IMR-90 (cell line): ENCODE measurements at regions not wholly inside any gene's neighbourhood (a gene's known extent, or its start where the extent isn't known, plus 50 kb on each side); places are given as distances from the start of the nearest gene placed in this dataset.

Experiments
- ATAC-seq: fragments of 200-7000 bp; cut with Tn5 transposase; 2 replicates; pipeline ENCODE4 v1.9.1; 2020; ENCODE audit warnings: low read depth, mild to moderate bottlenecking, moderate library complexity
- BruUV-seq: library from RNA; stranded (reverse); fragments of 400-500 nt; replicated peaks from 2 replicates; lab custom pipeline; 2021; lab: Mats Ljungman, UMichigan
- CTCF ChIA-PET: fragments of 300-600 bp; formaldehyde crosslinking; extraction: SDS; loops from one replicate; lab custom pipeline; 2021; ENCODE audit warnings: antibody characterized with exemption; lab: Yijun Ruan, JAX
- POLR2A ChIA-PET: fragments of 300-600 bp; sonication (Branson Sonifier 250); formaldehyde crosslinking; loops from one replicate; lab custom pipeline; 2022; ENCODE audit warnings: antibody characterized with exemption; ENCODE audit not compliant: unreplicated experiment; lab: Charles Lee
- DNase-seq: peaks from one replicate; pipeline ENCODE4 v3.0.0; 2013
- H2AFZ ChIP-seq: replicated peaks from 2 replicates; pipeline ENCODE3; 2013; ENCODE audit warnings: low read length, mild to moderate bottlenecking; ENCODE audit not compliant: poor library complexity
- H2AK5ac ChIP-seq: 2 replicates; pipeline ENCODE4 v1.6.1; 2013; ENCODE audit warnings: low read depth, low read length, inconsistent platforms
- H2AK9ac ChIP-seq: replicated peaks from 2 replicates; pipeline ENCODE3; 2013; ENCODE audit warnings: mild to moderate bottlenecking, low read depth, low read length, moderate library complexity; ENCODE audit not compliant: poor library complexity
- H2BK120ac ChIP-seq: 2 replicates; pipeline ENCODE4 v1.6.1; 2013; ENCODE audit warnings: low read depth, low read length, inconsistent platforms
- H2BK15ac ChIP-seq: 3 replicates; pipeline ENCODE4 v1.6.1; 2013; ENCODE audit warnings: low read depth, low read length, inconsistent platforms
- H2BK20ac ChIP-seq: 2 replicates; pipeline ENCODE4 v1.6.1; 2013; ENCODE audit warnings: low read depth, mild to moderate bottlenecking, inconsistent platforms, low read length, moderate library complexity
- H2BK5ac ChIP-seq: 2 replicates; pipeline ENCODE4 v1.6.1; 2013; ENCODE audit warnings: mild to moderate bottlenecking, low read depth, low read length, inconsistent platforms; ENCODE audit not compliant: poor library complexity, severe bottlenecking
- H3K14ac ChIP-seq: replicated peaks from 2 replicates; pipeline ENCODE4 v1.6.1; 2013; ENCODE audit warnings: low read depth, low read length, inconsistent platforms
- H3K18ac ChIP-seq: 2 replicates; pipeline ENCODE4 v1.6.1; 2013; ENCODE audit warnings: low read depth, low read length, control low read depth
- H3K23ac ChIP-seq: 2 replicates; pipeline ENCODE4 v1.6.1; 2013; ENCODE audit warnings: low read depth, low read length, inconsistent platforms
- H3K27ac ChIP-seq: 2 replicates; pipeline ENCODE4 v1.5.1; 2013; ENCODE audit warnings: mild to moderate bottlenecking, control low read depth, low read length; ENCODE audit not compliant: insufficient read depth
- H3K27me3 ChIP-seq: 2 replicates; pipeline ENCODE4 v1.6.1; 2013; ENCODE audit warnings: low read length; ENCODE audit not compliant: control insufficient read depth, insufficient read depth
- H3K36me3 ChIP-seq: 2 replicates; pipeline ENCODE4 v1.6.1; 2013; ENCODE audit warnings: low read length, mixed read lengths; ENCODE audit not compliant: control insufficient read depth, insufficient read depth
- H3K4ac ChIP-seq: 2 replicates; pipeline ENCODE4 v1.6.1; 2013; ENCODE audit warnings: low read depth, low read length, inconsistent platforms
- H3K4me1 ChIP-seq: 2 replicates; pipeline ENCODE4 v1.6.1; 2013; ENCODE audit warnings: low read length, mixed read lengths; ENCODE audit not compliant: control insufficient read depth, insufficient read depth
- H3K4me2 ChIP-seq: 2 replicates; pipeline ENCODE4 v1.6.1; 2013; ENCODE audit warnings: low read depth, mild to moderate bottlenecking, control low read depth, low read length, moderate library complexity
- H3K4me3 ChIP-seq: 2 replicates; pipeline ENCODE4 v1.5.1; 2013; ENCODE audit warnings: low read depth, mild to moderate bottlenecking, control low read depth, low read length, moderate library complexity; ENCODE audit not compliant: insufficient read depth
- H3K56ac ChIP-seq: 2 replicates; pipeline ENCODE4 v1.6.1; 2013; ENCODE audit warnings: low read length, inconsistent platforms; ENCODE audit not compliant: insufficient read depth; ENCODE audit errors: extremely low read depth
- H3K79me1 ChIP-seq, 2 experiments: 2 replicates each; pipeline ENCODE4 v1.6.1; 2013; ENCODE audit warnings: low read length in 2 of 2, inconsistent platforms in 1 of 2, low read depth in 1 of 2
- H3K9ac ChIP-seq: 2 replicates; pipeline ENCODE4 v1.6.1; 2013; ENCODE audit warnings: low read depth, low read length, control low read depth
- H3K9me1 ChIP-seq: 2 replicates; pipeline ENCODE4 v1.6.1; 2013; ENCODE audit warnings: low read length, inconsistent platforms; ENCODE audit not compliant: insufficient read depth
- H3K9me3 ChIP-seq: 2 replicates; pipeline ENCODE4 v1.6.1; 2013; ENCODE audit warnings: low read length; ENCODE audit not compliant: control insufficient read depth, insufficient read depth
- H4K20me1 ChIP-seq: 2 replicates; pipeline ENCODE4 v1.6.1; 2013; ENCODE audit warnings: low read length, inconsistent platforms; ENCODE audit not compliant: insufficient read depth
- H4K5ac ChIP-seq: 2 replicates; pipeline ENCODE4 v1.6.1; 2013; ENCODE audit warnings: mild to moderate bottlenecking, low read depth, low read length, control low read depth
- H4K8ac ChIP-seq, 2 experiments: 2 replicates each; pipeline ENCODE4 v1.6.1; 2013; ENCODE audit warnings: low read depth in 2 of 2, low read length in 2 of 2, control low read depth in 1 of 2, inconsistent platforms in 1 of 2
- H4K91ac ChIP-seq: 2 replicates; pipeline ENCODE4 v1.6.1; 2013; ENCODE audit warnings: low read depth, low read length, inconsistent platforms; ENCODE audit not compliant: insufficient read depth
- FOS ChIP-seq: fragments of 150-350 bp; IDR thresholded peaks from 2 replicates; pipeline ENCODE4 v1.6.1; 2016; ENCODE audit warnings: low read depth, low read length
- MAFK ChIP-seq: IDR thresholded peaks from 2 replicates; pipeline ENCODE4 v1.6.1; 2012; ENCODE audit warnings: low read depth, low read length, improper control_type of control experiment
- MXI1 ChIP-seq: IDR thresholded peaks from 2 replicates; pipeline ENCODE4 v1.6.1; 2012; ENCODE audit warnings: low read depth, mild to moderate bottlenecking, low read length, moderate library complexity, borderline replicate concordance
- NFE2L2 ChIP-seq: fragments of 150-350 bp; IDR thresholded peaks from 2 replicates; pipeline ENCODE4 v1.6.1; 2016; ENCODE audit warnings: low read depth, mild to moderate bottlenecking, low read length
- RAD21 ChIP-seq: IDR thresholded peaks from 2 replicates; pipeline ENCODE4 v1.6.1; 2012; ENCODE audit warnings: low read length, improper control_type of control experiment
- WGBS, 2 experiments: methylation state at CpG; one replicate each; pipeline versions ENCODE4 v1.1.5 to v1.1.7; 2013; ENCODE audit warnings: missing lambda C conversion rate in 2 of 2; ENCODE audit not compliant: insufficient read length in 1 of 2; ENCODE audit errors: extremely low coverage in 2 of 2; 5-methylcytosine and 5-hydroxymethylcytosine counted together
- dilution Hi-C: fragments of 300-500 bp; cut with HindIII; formaldehyde crosslinking; loops from one replicate; pipeline ENCODE4 v1.14.3; 2018; ENCODE audit warnings: low sequenced_read_pairs; ENCODE audit not compliant: unreplicated experiment
- in situ Hi-C: fragments of 300-500 bp; cut with MboI; formaldehyde crosslinking; loops from 3 replicates; pipeline ENCODE4 v1.14.3; 2019; ENCODE audit warnings: low sequenced_read_pairs, inconsistent platforms, mixed read lengths
- intact Hi-C: fragments of 100-400 bp; cut with micrococcal nuclease; formaldehyde crosslinking; loops from 2 replicates; pipeline ENCODE4 v1.10.0; 2022

DNA sequence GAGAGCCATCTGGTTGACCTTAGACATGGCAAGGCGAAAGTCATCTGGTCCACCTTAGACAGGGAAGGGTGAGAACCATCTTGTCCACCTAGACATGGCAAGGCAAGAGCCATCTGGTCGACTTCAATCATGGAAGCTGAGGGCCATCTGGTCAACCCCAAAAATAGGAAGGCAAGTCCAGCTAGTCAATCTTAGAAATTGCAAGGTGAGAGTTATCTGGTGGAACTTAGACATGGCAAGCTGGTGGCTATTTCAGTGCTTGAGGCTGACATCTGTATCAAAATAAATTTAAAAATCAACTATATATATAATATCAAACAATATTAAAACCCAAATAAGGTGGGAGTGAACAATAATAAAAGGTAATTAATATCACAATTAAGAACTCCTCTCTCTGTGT is 83.9 kb downstream of the ZNF726 start:
- Histone ChIP-seq H3K14ac (no peak overlapping the region), H3K56ac (no peak overlapping the region), H2BK5ac (no peak overlapping the region), H4K8ac (no peak overlapping the region), H2BK15ac (no peak overlapping the region), H3K36me3 (no peaks in the 10 kb centered on the region), H4K5ac (no peak overlapping the region), H3K27me3 (no peaks in the 10 kb centered on the region), H3K9ac (no peak overlapping the region), H3K4me1 (no peaks in the 10 kb centered on the region), H2BK20ac (no peak overlapping the region), H3K4ac (no peak overlapping the region), H3K9me1 (no peaks in the 10 kb centered on the region), H3K4me2 (no peak overlapping the region), H3K79me1 (no peaks in the 10 kb centered on the region), H3K27ac (no peak overlapping the region), H3K18ac (no peak overlapping the region), H4K91ac (no peak overlapping the region), H4K20me1 (no peaks in the 10 kb centered on the region), H3K23ac (no peak overlapping the region), H2BK120ac (no peak overlapping the region), H2AK5ac (no peak overlapping the region), H2AK9ac (no peak overlapping the region), H3K9me3 (peaks cover 50% of the 10 kb centered on the region), H3K4me3 (no peak overlapping the region), H2AFZ (no peak overlapping the region)
- ATAC-seq (no peak), DNase-seq (no peak)
- ChIA-PET CTCF (no interaction called here), POLR2A (no interaction called here)
- intact Hi-C loops: no loop called here
- dilution Hi-C loops: no loop called here
- no TSS peak for BruUV-seq
- TF ChIP-seq FOS (no peak), NFE2L2 (no peak), RAD21 (no peak), MAFK (no peak), MXI1 (no peak)
- in situ Hi-C loops: no loop called here
- WGBS, 2 experiments: 60% methylated on average over 1 of the region's 2 CpGs; no CpG with 5 or more reads in 1 of the 2 experiments
